Lung (tissue), 11 donors: ENCODE measurements at regions not wholly inside any gene's neighbourhood (a gene's known extent, or its start where the extent isn't known, plus 50 kb on each side); places are given as distances from the start of the nearest gene placed in this dataset.
"Not testable (repeated sequence)": the region's sequence is repeated elsewhere in the genome, so short reads cannot be mapped to it uniquely, and the experiment has no call there.

Experiments used
- ATAC-seq: fragments of 200-7000 bp; cut with Tn5 transposase; one replicate; pipeline ENCODE4 v1.9.1; 2020; ENCODE audit warnings: moderate number of reproducible peaks; ENCODE audit not compliant: insufficient read depth, low FRiP score
- DNase-seq, 3 donors: peaks; one replicate each; pipeline ENCODE4 v3.0.0-alpha.2; 2013 to 2017
- H3K27ac ChIP-seq, 2 donors: one replicate each; pipeline ENCODE4 v1.5.1; 2013; ENCODE audit warnings: mild to moderate bottlenecking in 2 of 2, moderate library complexity in 2 of 2, control low read depth in 1 of 2, inconsistent platforms in 1 of 2, low read depth in 1 of 2, low read length in 1 of 2
- H3K27me3 ChIP-seq, 3 donors: one replicate each; pipeline ENCODE4 v1.5.1; 2013; ENCODE audit warnings: low read length in 2 of 3; ENCODE audit not compliant: control insufficient read depth in 3 of 3, insufficient read depth in 3 of 3
- H3K36me3 ChIP-seq, 4 donors: one replicate each; pipeline ENCODE4 v1.5.1; 2013; ENCODE audit warnings: low read length in 4 of 4, mild to moderate bottlenecking in 1 of 4, moderate library complexity in 1 of 4; ENCODE audit not compliant: control insufficient read depth in 4 of 4, insufficient read depth in 4 of 4
- H3K4me1 ChIP-seq, 5 donors: one replicate each; pipeline ENCODE4 v1.5.1; 2013; ENCODE audit warnings: low read length in 5 of 5, mild to moderate bottlenecking in 2 of 5, moderate library complexity in 1 of 5; ENCODE audit not compliant: control insufficient read depth in 5 of 5, insufficient read depth in 5 of 5
- H3K4me3 ChIP-seq: one replicate; pipeline ENCODE4 v1.5.1; 2013; ENCODE audit warnings: mild to moderate bottlenecking, control low read depth, moderate library complexity
- H3K9ac ChIP-seq, 2 donors: one replicate each; pipeline ENCODE4 v1.5.1; 2013; ENCODE audit warnings: low read length in 2 of 2, control low read depth in 1 of 2; ENCODE audit not compliant: insufficient read depth in 1 of 2
- H3K9me3 ChIP-seq, 4 donors: one replicate each; pipeline ENCODE4 v1.5.1; 2013; ENCODE audit warnings: low read length in 3 of 4, mild to moderate bottlenecking in 1 of 4, moderate library complexity in 1 of 4; ENCODE audit not compliant: control insufficient read depth in 4 of 4, insufficient read depth in 3 of 4
- WGBS, 2 donors: extraction: QIAGEN DNeasy Blood & Tissue Kit; methylation state at CpG; one replicate each; pipeline ENCODE4 v1.1.7; 2013; 5-methylcytosine and 5-hydroxymethylcytosine counted together
- TF ChIP-seq, protein P1 (sequence below): IDR thresholded peaks from 2 replicates; pipeline ENCODE4 v1.5.1; 2012; ENCODE audit warnings: mild to moderate bottlenecking; ENCODE audit errors: control extremely low read depth, extremely low read depth
- donor health status: control.
- donor health status: control.
- donor health status: Bipolar disorder and iron deficiency.
- donor health status: healthy.
- donor health status: DM: yes; HTN: yes; CAD: no.

DNA sequence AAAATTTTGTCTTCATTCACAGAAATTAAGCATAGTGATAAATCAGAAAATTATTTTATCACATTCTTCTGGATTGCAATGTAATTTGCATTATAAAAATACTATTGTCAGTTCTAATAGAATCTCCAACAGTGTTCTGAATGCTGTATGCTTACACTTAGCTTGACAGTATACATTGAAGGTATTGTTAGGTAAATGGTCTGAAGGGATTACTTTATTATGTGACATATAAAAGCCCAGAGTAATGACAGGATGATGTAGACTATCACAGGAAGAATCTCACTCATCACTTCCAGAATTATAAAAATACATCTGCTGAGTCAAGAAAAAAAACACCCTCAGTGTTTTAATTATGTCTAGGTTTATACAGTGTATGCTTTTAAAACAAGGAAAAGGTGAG lies 1532.5 kb upstream of the RAG2 start:
- Histone ChIP-seq H3K27ac (no peak overlapping the region), H3K36me3 (no peaks in the 10 kb centered on the region), H3K4me3 (no peak overlapping the region), H3K4me1 (peaks cover 0 to 8% (median 0%) of the 10 kb centered on the region in 5 donors), H3K9me3 (no peaks in the 10 kb centered on the region), H3K27me3 (no peaks in the 10 kb centered on the region), H3K9ac (no peak overlapping the region)
- no peak for DNase-seq
- TF ChIP-seq, protein P1, sequence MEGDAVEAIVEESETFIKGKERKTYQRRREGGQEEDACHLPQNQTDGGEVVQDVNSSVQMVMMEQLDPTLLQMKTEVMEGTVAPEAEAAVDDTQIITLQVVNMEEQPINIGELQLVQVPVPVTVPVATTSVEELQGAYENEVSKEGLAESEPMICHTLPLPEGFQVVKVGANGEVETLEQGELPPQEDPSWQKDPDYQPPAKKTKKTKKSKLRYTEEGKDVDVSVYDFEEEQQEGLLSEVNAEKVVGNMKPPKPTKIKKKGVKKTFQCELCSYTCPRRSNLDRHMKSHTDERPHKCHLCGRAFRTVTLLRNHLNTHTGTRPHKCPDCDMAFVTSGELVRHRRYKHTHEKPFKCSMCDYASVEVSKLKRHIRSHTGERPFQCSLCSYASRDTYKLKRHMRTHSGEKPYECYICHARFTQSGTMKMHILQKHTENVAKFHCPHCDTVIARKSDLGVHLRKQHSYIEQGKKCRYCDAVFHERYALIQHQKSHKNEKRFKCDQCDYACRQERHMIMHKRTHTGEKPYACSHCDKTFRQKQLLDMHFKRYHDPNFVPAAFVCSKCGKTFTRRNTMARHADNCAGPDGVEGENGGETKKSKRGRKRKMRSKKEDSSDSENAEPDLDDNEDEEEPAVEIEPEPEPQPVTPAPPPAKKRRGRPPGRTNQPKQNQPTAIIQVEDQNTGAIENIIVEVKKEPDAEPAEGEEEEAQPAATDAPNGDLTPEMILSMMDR = no peak
- ATAC-seq = no peak

DNA sequence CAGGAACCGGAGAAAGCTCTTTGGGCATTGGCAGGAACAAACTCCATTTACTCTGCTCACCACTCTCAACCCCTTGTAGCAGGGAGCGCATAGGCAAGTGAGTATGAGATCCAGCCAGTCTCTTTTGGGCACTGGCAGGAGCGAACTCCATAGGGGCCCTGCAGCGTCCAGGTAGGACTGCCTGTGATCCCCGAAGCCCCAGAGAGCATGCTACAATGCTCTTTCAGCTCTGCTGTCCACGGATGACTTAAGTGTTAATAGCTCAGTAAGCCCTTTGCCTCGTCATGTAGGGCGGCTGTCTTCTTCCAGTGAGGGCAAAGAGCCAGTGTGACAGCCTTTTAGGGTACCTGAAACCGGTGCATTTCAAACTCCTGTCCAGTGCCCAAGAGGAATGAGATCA lies 1525.6 kb upstream of the RAG2 start:
- H3K4me1 ChIP-seq = no peaks in the 10 kb centered on the region
- ATAC-seq (no peak), DNase-seq (no peak)
- H3K36me3 ChIP-seq = no peaks in the 10 kb centered on the region
- WGBS, 2 donors = 83 to 87% methylated on average over 9 of the region's 9 CpGs
- H3K9me3 ChIP-seq = no peaks in the 10 kb centered on the region
- H3K27ac ChIP-seq = no peak overlapping the region
- no peak overlapping the region for H3K9ac ChIP-seq
- TF ChIP-seq, protein P1 = no peak
- no peak overlapping the region for H3K4me3 ChIP-seq
- H3K27me3 ChIP-seq = no peaks in the 10 kb centered on the region

- 90 to 92% methylated on average over 5 of the region's 5 CpGs for WGBS, 2 donors
- not testable (repeated sequence) for H3K9ac ChIP-seq, H3K36me3 ChIP-seq, H3K27ac ChIP-seq, DNase-seq, H3K4me1 ChIP-seq, H3K4me3 ChIP-seq, H3K9me3 ChIP-seq, H3K27me3 ChIP-seq, ATAC-seq
These were observed 1518.6 kb upstream of the RAG2 start for GRCh38 chr11:38116616-38117015.

GRCh38 chr11:38115381-38115780 lies 1517.3 kb upstream of the RAG2 start:
- not testable (repeated sequence) for DNase-seq, H3K9ac ChIP-seq, H3K4me1 ChIP-seq, H3K27me3 ChIP-seq, H3K9me3 ChIP-seq, ATAC-seq, H3K27ac ChIP-seq, H3K36me3 ChIP-seq, H3K4me3 ChIP-seq
- 65 to 79% methylated on average over 3 of the region's 3 CpGs for WGBS, 2 donors
